Smooth muscle cell (in vitro differentiated cells): ENCODE measurements at regions not wholly inside any gene's neighbourhood (a gene's known extent, or its start where the extent isn't known, plus 50 kb on each side); places are given as distances from the start of the nearest gene placed in this dataset.
A peak's percentile ranks its signal among the peaks of the same experiment; 100 is the strongest.

Experiments
- DNase-seq: peaks from one replicate; lab custom pipeline; 2025; ENCODE audit not compliant: unreplicated experiment; lab: John Stamatoyannopoulos, UW
- H2AFZ ChIP-seq: fragments of 200-600 bp; sonication (generic); 2 replicates; pipeline ENCODE4 v1.6.0; 2016; ENCODE audit warnings: antibody characterized with exemption, low read depth, mild to moderate bottlenecking
- H3F3A ChIP-seq: fragments of 200-600 bp; sonication (generic); 2 replicates; pipeline ENCODE4 v1.6.0; 2017; ENCODE audit warnings: antibody characterized with exemption, low read depth
- H3K27ac ChIP-seq: fragments of 200-600 bp; sonication (generic); 2 replicates; pipeline ENCODE4 v1.5.1; 2016; ENCODE audit warnings: low read depth, mild to moderate bottlenecking
- H3K27me3 ChIP-seq: fragments of 200-600 bp; sonication (generic); 2 replicates; pipeline ENCODE4 v1.6.1; 2016; ENCODE audit warnings: low read depth, mild to moderate bottlenecking
- H3K36me3 ChIP-seq: fragments of 200-600 bp; sonication (generic); 2 replicates; pipeline ENCODE4 v1.5.1; 2016; ENCODE audit warnings: low read depth
- H3K4me1 ChIP-seq: fragments of 200-600 bp; sonication (generic); 2 replicates; pipeline ENCODE4 v1.5.1; 2016; ENCODE audit warnings: low read depth
- H3K4me2 ChIP-seq: fragments of 200-600 bp; sonication (generic); 2 replicates; pipeline ENCODE4 v1.6.0; 2016; ENCODE audit warnings: mild to moderate bottlenecking
- H3K4me3 ChIP-seq: fragments of 200-600 bp; sonication (generic); 2 replicates; pipeline ENCODE4 v1.5.1; 2016; ENCODE audit warnings: mild to moderate bottlenecking
- H3K79me2 ChIP-seq: fragments of 200-600 bp; sonication (generic); 2 replicates; pipeline ENCODE4 v1.6.0; 2016; ENCODE audit warnings: low read depth, mild to moderate bottlenecking
- H3K9ac ChIP-seq: fragments of 200-600 bp; sonication (generic); 2 replicates; pipeline ENCODE4 v1.6.0; 2016; ENCODE audit warnings: low read depth
- H3K9me3 ChIP-seq: fragments of 200-600 bp; sonication (generic); replicated peaks from 2 replicates; pipeline ENCODE4 v1.5.1; 2016; ENCODE audit warnings: low read depth
- H4K20me1 ChIP-seq: fragments of 200-600 bp; sonication (generic); 2 replicates; pipeline ENCODE4 v1.6.0; 2016; ENCODE audit warnings: low read depth
- WGBS: methylation state at CpG from one replicate; pipeline ENCODE4 v1.1.7; 2016; ENCODE audit warnings: low lambda C conversion rate; 5-methylcytosine and 5-hydroxymethylcytosine counted together
- TF ChIP-seq, protein P1 (sequence below): fragments of 200-600 bp; sonication (generic); IDR thresholded peaks from 2 replicates; pipeline ENCODE4 v1.5.1; 2017; ENCODE audit warnings: borderline replicate concordance, mild to moderate bottlenecking, antibody characterized with exemption; ENCODE audit not compliant: insufficient read depth, poor library complexity, severe bottlenecking

DNA sequence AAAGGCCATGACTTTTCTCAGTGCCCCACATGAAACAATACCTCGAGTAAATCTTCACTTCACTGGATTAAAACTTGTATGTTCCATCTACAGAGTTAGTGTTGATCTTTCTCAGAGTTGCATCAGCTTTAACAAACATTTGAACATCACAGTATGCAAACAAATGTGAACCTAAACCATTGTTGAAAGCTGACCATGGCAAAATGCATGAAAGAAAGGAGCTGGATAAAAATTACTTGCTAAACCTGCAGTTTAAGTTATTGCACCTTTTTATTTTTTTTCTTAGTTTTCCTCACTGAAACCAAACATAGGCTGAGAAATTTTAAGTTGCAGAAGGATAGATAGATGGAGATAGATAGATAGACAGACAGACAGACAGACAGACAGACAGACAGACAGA is 107.2 kb upstream of the UGP2 start:
- no peaks in the 10 kb centered on the region for H3K36me3 ChIP-seq
- H3K27ac ChIP-seq = peak overlapping the region; percentile 22
- DNase-seq = no peak

DNA sequence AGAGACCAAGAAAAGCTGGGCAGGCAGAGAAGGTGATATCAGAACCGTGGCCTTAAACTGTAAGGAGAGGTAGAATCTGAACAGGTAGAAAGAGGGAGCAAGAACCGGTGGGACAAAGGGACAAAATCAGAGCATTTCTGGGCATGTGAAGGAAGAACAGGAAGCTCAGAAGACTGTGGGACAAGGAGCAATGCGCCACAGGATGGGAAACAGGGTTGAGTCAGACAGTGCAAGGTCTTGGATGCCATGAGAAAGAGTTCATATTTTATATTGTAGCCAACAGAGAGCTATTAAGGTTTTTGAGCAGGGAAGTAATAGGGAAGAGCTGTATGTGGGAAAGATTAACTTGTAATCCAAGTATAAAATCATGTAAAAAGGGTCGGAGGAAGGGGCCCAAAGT is 106.4 kb upstream of the UGP2 start:
- H3K79me2 ChIP-seq = no peaks in the 10 kb centered on the region
- H3K4me2 ChIP-seq = peak overlapping the region; percentile 2
- H4K20me1 ChIP-seq = no peaks in the 10 kb centered on the region
- H3F3A ChIP-seq = no peaks in the 10 kb centered on the region
- H3K9me3 ChIP-seq = no peaks in the 10 kb centered on the region
- no peak overlapping the region for H3K9ac ChIP-seq
- peaks cover 8% of the 10 kb centered on the region for H3K4me1 ChIP-seq
- H2AFZ ChIP-seq = peak overlapping the region; percentile 49
- H3K4me3 ChIP-seq = no peak overlapping the region
- no peak for DNase-seq
- H3K36me3 ChIP-seq = no peaks in the 10 kb centered on the region
- 87% methylated on average over 4 of the region's 4 CpGs for WGBS
- H3K27me3 ChIP-seq = no peaks in the 10 kb centered on the region
- TF ChIP-seq, protein P1, sequence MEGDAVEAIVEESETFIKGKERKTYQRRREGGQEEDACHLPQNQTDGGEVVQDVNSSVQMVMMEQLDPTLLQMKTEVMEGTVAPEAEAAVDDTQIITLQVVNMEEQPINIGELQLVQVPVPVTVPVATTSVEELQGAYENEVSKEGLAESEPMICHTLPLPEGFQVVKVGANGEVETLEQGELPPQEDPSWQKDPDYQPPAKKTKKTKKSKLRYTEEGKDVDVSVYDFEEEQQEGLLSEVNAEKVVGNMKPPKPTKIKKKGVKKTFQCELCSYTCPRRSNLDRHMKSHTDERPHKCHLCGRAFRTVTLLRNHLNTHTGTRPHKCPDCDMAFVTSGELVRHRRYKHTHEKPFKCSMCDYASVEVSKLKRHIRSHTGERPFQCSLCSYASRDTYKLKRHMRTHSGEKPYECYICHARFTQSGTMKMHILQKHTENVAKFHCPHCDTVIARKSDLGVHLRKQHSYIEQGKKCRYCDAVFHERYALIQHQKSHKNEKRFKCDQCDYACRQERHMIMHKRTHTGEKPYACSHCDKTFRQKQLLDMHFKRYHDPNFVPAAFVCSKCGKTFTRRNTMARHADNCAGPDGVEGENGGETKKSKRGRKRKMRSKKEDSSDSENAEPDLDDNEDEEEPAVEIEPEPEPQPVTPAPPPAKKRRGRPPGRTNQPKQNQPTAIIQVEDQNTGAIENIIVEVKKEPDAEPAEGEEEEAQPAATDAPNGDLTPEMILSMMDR = no peak
- H3K27ac ChIP-seq = peak overlapping the region; percentile 22

More for the DNA sequence above, 107.2 kb upstream of the UGP2 start:
- 90% methylated on average over 1 of the region's 1 CpG for WGBS
- Histone ChIP-seq H3F3A (no peaks in the 10 kb centered on the region), H2AFZ (peak overlapping the region; percentile 61), H3K79me2 (no peaks in the 10 kb centered on the region), H3K4me1 (peaks cover 8% of the 10 kb centered on the region), H3K4me3 (no peak overlapping the region), H4K20me1 (no peaks in the 10 kb centered on the region), H3K27me3 (no peaks in the 10 kb centered on the region), H3K9ac (no peak overlapping the region), H3K9me3 (no peaks in the 10 kb centered on the region), H3K4me2 (no peak overlapping the region)
- TF ChIP-seq, protein P1 = no peak

DNA sequence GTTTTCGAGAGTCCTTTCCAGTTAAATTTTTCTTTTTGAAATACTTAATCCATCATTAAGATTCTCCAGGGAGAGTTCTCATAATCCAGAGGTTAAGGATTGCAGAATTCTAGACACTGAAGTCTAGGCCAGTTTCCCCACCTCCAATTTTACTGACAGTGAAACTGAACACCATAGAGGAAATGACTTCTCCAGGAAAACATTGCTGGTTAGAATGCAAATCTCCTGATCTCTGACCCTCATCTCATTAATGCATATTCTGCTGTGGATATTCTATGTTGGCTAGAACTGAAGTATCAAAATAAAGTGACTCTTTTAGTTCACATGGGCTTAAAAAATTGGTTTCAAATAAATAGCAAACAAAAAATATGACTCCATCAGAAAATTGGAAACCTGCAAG is 105.8 kb upstream of the UGP2 start:
- no peaks in the 10 kb centered on the region for H4K20me1 ChIP-seq
- H3K27me3 ChIP-seq = no peaks in the 10 kb centered on the region
- TF ChIP-seq, protein P1 = no peak
- DNase-seq = no peak
- H3K36me3 ChIP-seq = no peaks in the 10 kb centered on the region
- H3K4me1 ChIP-seq = peaks cover 8% of the 10 kb centered on the region
- no peak overlapping the region for H3K9ac ChIP-seq
- H3K9me3 ChIP-seq = no peaks in the 10 kb centered on the region
- H2AFZ ChIP-seq = no peak overlapping the region
- WGBS = 69% methylated on average over 1 of the region's 1 CpG
- peak overlapping the region; percentile 22 for H3K27ac ChIP-seq
- no peaks in the 10 kb centered on the region for H3K79me2 ChIP-seq
- H3F3A ChIP-seq = no peaks in the 10 kb centered on the region
- peak overlapping the region; percentile 2 for H3K4me2 ChIP-seq
- no peak overlapping the region for H3K4me3 ChIP-seq

DNA sequence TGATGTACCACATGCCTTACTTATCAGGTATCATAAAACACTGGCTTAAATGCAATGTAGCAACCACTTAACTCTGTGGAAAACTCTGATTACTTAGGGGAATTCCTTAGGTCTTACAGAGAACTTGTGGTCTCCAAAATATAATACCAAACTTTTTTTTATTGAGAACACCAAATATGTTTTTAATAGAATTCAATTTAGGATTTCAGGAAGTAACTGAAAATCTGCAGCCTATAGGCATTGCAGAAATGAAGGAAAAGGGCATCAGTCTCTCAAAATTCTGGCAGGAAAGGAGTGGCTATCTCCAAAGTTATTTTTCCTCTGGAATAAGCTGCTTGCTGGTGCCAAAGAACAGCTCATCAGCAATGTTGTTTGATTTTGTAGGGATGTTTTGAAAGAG is 105.3 kb upstream of the UGP2 start:
- no peak overlapping the region for H3K4me3 ChIP-seq
- H3K9me3 ChIP-seq = no peaks in the 10 kb centered on the region
- no peak for DNase-seq
- H3K27me3 ChIP-seq = no peaks in the 10 kb centered on the region
- TF ChIP-seq, protein P1 = no peak
- H3K79me2 ChIP-seq = no peaks in the 10 kb centered on the region
- H4K20me1 ChIP-seq = no peaks in the 10 kb centered on the region
- H3K36me3 ChIP-seq = no peaks in the 10 kb centered on the region
- H3K4me2 ChIP-seq = peak overlapping the region; percentile 2
- no peak overlapping the region for H2AFZ ChIP-seq
- peaks cover 8% of the 10 kb centered on the region for H3K4me1 ChIP-seq
- H3F3A ChIP-seq = no peaks in the 10 kb centered on the region
- peak overlapping the region; percentile 22 for H3K27ac ChIP-seq
- H3K9ac ChIP-seq = no peak overlapping the region
